Neutrophil (primary cell): ENCODE measurements at regions not wholly inside any gene's neighbourhood (a gene's known extent, or its start where the extent isn't known, plus 50 kb on each side); places are given as distances from the start of the nearest gene placed in this dataset.

Experiments used
- H3K27ac ChIP-seq: fragments of 200-600 bp; sonication (generic); 2 replicates; pipeline ENCODE4 v1.5.1; 2016; ENCODE audit warnings: mild to moderate bottlenecking, moderate library complexity
- H3K27me3 ChIP-seq: fragments of 200-600 bp; sonication (generic); 2 replicates; pipeline ENCODE4 v1.6.0; 2016; ENCODE audit warnings: mild to moderate bottlenecking
- H3K36me3 ChIP-seq: fragments of 200-600 bp; sonication (generic); 2 replicates; pipeline ENCODE4 v1.5.1; 2017
- H3K4me1 ChIP-seq, 2 experiments: fragments of 200-600 bp in 1 of 2; sonication (generic) in 1 of 2; 1 replicate in 1 of 2; 2 replicates in 1 of 2; pipeline versions ENCODE4 v1.5.1 to v1.6.1; 2013 to 2016; ENCODE audit warnings: low read depth in 1 of 2, low read length in 1 of 2, mild to moderate bottlenecking in 1 of 2, moderate library complexity in 1 of 2; ENCODE audit not compliant: control insufficient read depth in 1 of 2, insufficient read depth in 1 of 2
- H3K4me3 ChIP-seq, 2 experiments: fragments of 200-600 bp in 1 of 2; sonication (generic) in 1 of 2; 1 replicate in 1 of 2; 2 replicates in 1 of 2; pipeline ENCODE4 v1.5.1; 2013 to 2016; ENCODE audit warnings: low read depth in 1 of 2, low read length in 1 of 2, mild to moderate bottlenecking in 1 of 2, moderate library complexity in 1 of 2
- H3K9me3 ChIP-seq: fragments of 200-600 bp; sonication (generic); 2 replicates; pipeline ENCODE4 v1.5.1; 2016
- CTCF ChIP-seq: fragments of 200-600 bp; sonication (generic); IDR thresholded peaks from 2 replicates; pipeline ENCODE4 v1.5.1; 2016; ENCODE audit warnings: antibody characterized with exemption

- H3K27ac ChIP-seq, result no peak overlapping the region
- H3K4me1 ChIP-seq, result no peaks in the 10 kb centered on the region
- no peak for TF ChIP-seq CTCF
- H3K36me3 ChIP-seq, result no peaks in the 10 kb centered on the region
- H3K27me3 ChIP-seq, result peaks cover 84% of the 10 kb centered on the region
- no peaks in the 10 kb centered on the region for H3K9me3 ChIP-seq
- no peak overlapping the region for H3K4me3 ChIP-seq
Observed at GRCh38 chr2:176658708-176659107, 389.5 kb downstream of the MTX2 start.

DNA sequence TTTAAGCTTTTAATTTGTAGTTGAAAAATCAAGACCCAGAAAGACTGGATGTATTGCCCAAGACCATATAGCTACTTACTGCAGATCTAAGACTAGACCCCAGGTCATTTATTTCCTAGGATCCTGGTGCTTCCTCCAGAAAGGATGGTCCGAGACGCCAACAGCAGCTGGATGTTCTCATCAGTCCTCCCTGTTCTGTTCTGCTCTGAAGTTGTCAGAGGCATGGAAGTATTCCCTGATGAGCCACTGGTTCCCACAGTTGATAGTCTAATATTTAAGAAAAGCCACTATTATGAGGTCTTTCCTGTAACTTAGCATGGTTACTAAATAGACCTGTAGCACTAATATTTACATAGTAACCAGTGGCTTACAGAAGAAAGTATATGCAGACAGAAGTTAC lies 393.5 kb downstream of the MTX2 start:
- Histone ChIP-seq H3K4me1 (no peaks in the 10 kb centered on the region), H3K27ac (no peak overlapping the region), H3K36me3 (no peaks in the 10 kb centered on the region), H3K27me3 (peaks cover 79% of the 10 kb centered on the region), H3K4me3 (no peak overlapping the region), H3K9me3 (no peaks in the 10 kb centered on the region)
- no peak for TF ChIP-seq CTCF

DNA sequence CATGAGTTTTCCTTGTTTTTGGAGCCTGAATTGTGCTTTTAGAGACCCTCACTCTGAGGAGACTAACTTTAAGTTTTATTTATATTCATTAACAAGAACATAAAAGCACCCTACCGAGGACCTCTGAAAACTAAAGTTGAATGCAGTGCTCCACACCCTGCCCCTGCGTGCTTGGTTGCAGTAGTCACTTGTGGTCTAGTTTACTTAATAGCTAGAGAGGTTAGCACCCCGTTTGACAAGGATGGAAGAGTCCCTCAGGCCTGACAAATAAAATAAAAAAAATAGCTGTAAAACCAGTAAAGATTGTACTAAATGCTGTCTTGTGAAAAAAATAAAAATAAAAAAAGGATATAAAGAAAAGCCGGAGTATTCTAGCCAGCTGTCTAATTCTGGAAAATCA lies 395.2 kb downstream of the MTX2 start:
- H3K9me3 ChIP-seq, result no peaks in the 10 kb centered on the region
- H3K27me3 ChIP-seq, result peaks cover 79% of the 10 kb centered on the region
- no peak overlapping the region for H3K4me3 ChIP-seq
- H3K27ac ChIP-seq, result no peak overlapping the region
- H3K36me3 ChIP-seq, result no peaks in the 10 kb centered on the region
- no peaks in the 10 kb centered on the region for H3K4me1 ChIP-seq
- no peak for TF ChIP-seq CTCF

DNA sequence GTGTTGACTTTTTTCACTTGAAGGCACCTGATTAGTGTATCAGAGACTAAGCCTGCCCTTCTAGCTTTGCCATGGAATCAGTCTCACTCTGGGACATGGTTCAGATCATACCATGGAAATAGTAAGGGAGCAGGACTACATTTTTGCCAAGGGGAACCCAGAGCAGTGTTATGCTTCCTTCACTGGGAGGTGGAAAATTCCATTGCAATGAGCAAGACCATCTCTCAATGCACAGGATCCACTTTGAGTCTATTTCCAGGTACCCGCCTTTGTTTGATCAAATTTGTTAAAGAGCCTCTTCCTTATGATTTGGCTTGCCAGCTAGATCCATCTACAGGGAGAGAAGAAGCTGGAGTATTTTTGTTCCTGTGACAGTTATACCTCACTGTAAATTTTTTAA lies 395.8 kb downstream of the MTX2 start:
- Histone ChIP-seq H3K4me1 (no peaks in the 10 kb centered on the region), H3K27me3 (peaks cover 80% of the 10 kb centered on the region), H3K4me3 (no peak overlapping the region), H3K9me3 (no peaks in the 10 kb centered on the region), H3K27ac (no peak overlapping the region), H3K36me3 (no peaks in the 10 kb centered on the region)
- TF ChIP-seq CTCF, result no peak

DNA sequence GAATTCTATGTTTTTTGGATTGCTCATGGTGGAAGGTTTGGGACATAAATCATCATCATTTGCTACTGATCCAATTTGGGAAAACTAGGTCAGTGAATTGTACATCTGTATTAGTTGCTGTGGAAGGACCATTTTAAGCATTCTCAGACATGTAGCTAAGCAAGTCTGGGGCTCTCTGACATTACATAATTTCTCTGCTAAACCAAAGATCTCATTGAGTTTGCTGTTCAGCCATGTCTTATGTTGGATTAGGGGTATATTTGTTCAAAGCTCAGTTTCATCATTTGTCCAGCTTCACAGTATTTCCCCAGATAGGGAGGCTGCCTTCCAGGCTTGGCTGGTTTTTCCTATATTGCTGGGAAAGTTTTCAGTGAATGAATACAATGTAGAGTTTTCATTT lies 399.7 kb downstream of the MTX2 start:
- no peaks in the 10 kb centered on the region for H3K4me1 ChIP-seq
- TF ChIP-seq CTCF, result no peak
- H3K4me3 ChIP-seq, result no peak overlapping the region
- H3K27ac ChIP-seq, result no peak overlapping the region
- H3K36me3 ChIP-seq, result no peaks in the 10 kb centered on the region
- H3K9me3 ChIP-seq, result no peaks in the 10 kb centered on the region
- peaks cover 75% of the 10 kb centered on the region for H3K27me3 ChIP-seq
